ENCODE measurements at regions not wholly inside any gene's neighbourhood (a gene's known extent, or its start where the extent isn't known, plus 50 kb on each side); places are given as distances from the start of the nearest gene placed in this dataset.
"Not testable (repeated sequence)": the region's sequence is repeated elsewhere in the genome, so short reads cannot be mapped to it uniquely, and the experiment has no call there.

DNA sequence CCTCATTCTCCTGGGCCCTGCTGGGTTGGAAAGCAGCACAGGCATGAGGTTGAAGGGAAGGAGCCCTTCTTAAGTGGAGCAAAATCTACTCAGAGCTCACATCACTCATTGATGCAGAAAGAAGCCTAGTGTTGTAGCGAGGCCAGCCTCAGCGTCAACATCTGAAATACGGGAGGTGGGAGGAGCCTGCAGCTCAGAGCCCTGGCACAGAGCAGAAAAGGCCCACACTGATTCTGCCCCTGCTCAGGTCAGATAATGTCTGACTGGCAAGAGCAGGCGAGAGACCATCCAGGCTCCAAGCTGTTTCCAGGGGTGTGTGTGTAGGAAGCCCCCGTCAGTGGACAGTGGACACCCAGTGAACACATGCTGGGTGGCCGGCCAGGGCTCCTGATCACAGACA, 1541.6 kb downstream of the TSPY10 start:
- Histone ChIP-seq H3K36me3 (no peaks in the 10 kb centered on the region), H3K4me1 (no peaks in the 10 kb centered on the region), H3K27me3 (ENCODE audit: low read depth) (no peaks in the 10 kb centered on the region), H3K27ac (no peak overlapping the region), H3K9me3 (no peaks in the 10 kb centered on the region), H3K4me3 (no peak overlapping the region)
- no peak for TF ChIP-seq CTCF (IDR thresholded peaks at IDR 0.05)
- ATAC-seq (no peak), DNase-seq (no peak)
- intact Hi-C loops (cut with DNase I): no loop called here

GRCh38 chrY:11070250-11071113, 1542.8 kb downstream of the TSPY10 start:
- no peaks in the 10 kb centered on the region for H3K36me3 ChIP-seq
- no peaks in the 10 kb centered on the region for H3K4me1 ChIP-seq
- DNase-seq: no peak
- H3K4me3 ChIP-seq: no peak overlapping the region
- no peak for TF ChIP-seq CTCF (IDR thresholded peaks at IDR 0.05)
- ATAC-seq: no peak
- no peaks in the 10 kb centered on the region for H3K27me3 ChIP-seq (ENCODE audit: low read depth)
- no peak overlapping the region for H3K27ac ChIP-seq
- intact Hi-C loops (cut with DNase I): no loop called here
- no peaks in the 10 kb centered on the region for H3K9me3 ChIP-seq

GRCh38 chrY:11085801-11086200, 1558.1 kb downstream of the TSPY10 start:
- intact Hi-C loops (cut with DNase I); H3K9me3 ChIP-seq; H3K36me3 ChIP-seq; H3K4me3 ChIP-seq; H3K27ac ChIP-seq; DNase-seq; H3K27me3 ChIP-seq (ENCODE audit: low read depth); H3K4me1 ChIP-seq; ATAC-seq: not testable (repeated sequence)

DNA sequence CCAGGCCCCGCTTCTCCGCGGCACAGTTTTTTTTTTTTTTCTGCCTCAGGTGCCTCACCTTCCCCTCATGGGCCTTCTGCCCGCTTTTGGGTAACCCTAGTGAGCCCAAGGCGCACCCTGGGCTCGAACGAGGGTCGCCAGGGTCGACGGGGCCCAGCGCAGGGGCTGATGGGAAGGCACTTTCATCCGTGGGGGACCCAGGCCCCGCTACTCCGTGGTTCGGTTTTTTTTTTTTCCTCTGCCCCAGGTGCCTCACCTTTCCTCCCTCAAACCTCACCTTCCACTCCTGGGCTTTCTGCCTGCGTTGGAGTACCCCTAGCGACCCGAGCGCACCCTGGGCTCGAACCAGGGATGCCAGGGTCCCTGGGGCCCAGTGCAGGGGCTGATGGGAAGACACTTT, 1569.8 kb downstream of the TSPY10 start:
- H3K27ac ChIP-seq; intact Hi-C loops (cut with DNase I); H3K9me3 ChIP-seq; H3K36me3 ChIP-seq; H3K4me3 ChIP-seq; H3K4me1 ChIP-seq; DNase-seq; H3K27me3 ChIP-seq (ENCODE audit: low read depth): not testable (repeated sequence)
- peak in 1 of 2 donors; percentile 51 for ATAC-seq

GRCh38 chrY:11098419-11098818, 1570.7 kb downstream of the TSPY10 start:
- H3K9me3 ChIP-seq; intact Hi-C loops (cut with DNase I); H3K27me3 ChIP-seq (ENCODE audit: low read depth); H3K27ac ChIP-seq; DNase-seq; H3K4me1 ChIP-seq; H3K4me3 ChIP-seq; H3K36me3 ChIP-seq: not testable (repeated sequence)
- ATAC-seq: peak in 1 of 2 donors; percentile 59

GRCh38 chrY:11099004-11099403, 1571.3 kb downstream of the TSPY10 start:
- intact Hi-C loops (cut with DNase I): no loop called here
- no peak for ATAC-seq

DNA sequence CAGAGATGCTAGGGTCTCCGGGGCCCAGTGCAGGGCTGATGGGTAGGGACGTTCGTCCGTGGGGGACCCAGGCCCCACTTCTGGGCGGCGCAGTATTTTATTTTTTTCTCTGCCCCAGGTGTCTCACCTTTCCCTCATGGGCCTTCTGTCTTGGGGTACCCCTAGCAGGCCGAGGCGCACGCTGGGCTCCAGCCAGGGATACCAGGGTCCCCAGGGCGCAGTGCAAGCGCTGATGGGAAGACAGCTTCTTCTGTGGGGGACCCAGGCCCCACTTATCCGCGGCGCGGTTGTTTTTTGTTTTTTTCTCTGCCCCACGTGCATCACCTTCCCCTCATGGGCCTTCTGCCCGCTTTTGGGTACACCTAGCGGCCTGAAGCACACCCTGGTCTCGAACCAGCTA, 1572.8 kb downstream of the TSPY10 start:
- DNase-seq; H3K9me3 ChIP-seq; H3K4me1 ChIP-seq; H3K4me3 ChIP-seq; H3K36me3 ChIP-seq; H3K27ac ChIP-seq; intact Hi-C loops (cut with DNase I); H3K27me3 ChIP-seq (ENCODE audit: low read depth); ATAC-seq: not testable (repeated sequence)

More at GRCh38 chrY:11099004-11099403, 1571.3 kb downstream of the TSPY10 start:
- H3K27ac ChIP-seq: no peak overlapping the region
- H3K36me3 ChIP-seq: no peaks in the 10 kb centered on the region
- H3K4me1 ChIP-seq: no peaks in the 10 kb centered on the region
- no peak for DNase-seq
- no peak for TF ChIP-seq CTCF (IDR thresholded peaks at IDR 0.05)
- H3K9me3 ChIP-seq: no peaks in the 10 kb centered on the region
- no peak overlapping the region for H3K4me3 ChIP-seq
- H3K27me3 ChIP-seq (ENCODE audit: low read depth): no peaks in the 10 kb centered on the region

DNA sequence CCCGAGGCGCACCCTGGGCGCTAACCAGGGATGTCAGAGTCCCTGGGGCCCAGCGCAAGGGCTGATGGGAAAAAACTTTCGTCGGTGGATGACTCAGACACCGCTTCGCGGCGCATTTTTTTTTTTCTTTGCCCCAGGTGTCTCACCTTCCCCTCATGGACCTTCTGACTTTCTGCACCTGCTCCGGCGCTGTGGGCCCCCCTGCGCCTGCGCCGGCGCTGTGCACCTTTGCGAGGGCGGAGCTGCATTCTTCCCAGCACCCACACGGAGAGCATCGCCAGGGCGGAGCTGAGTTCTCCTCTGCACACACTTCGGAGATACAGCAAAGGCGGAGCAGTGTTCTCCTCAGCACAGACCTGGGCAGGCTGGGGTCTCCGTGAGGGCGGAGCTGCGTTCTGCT, 1575.3 kb downstream of the TSPY10 start:
- H3K4me1 ChIP-seq; H3K9me3 ChIP-seq; H3K27ac ChIP-seq; H3K27me3 ChIP-seq (ENCODE audit: low read depth); H3K36me3 ChIP-seq; intact Hi-C loops (cut with DNase I); DNase-seq; H3K4me3 ChIP-seq; ATAC-seq: not testable (repeated sequence)

GRCh38 chrY:11107127-11107918, 1579.6 kb downstream of the TSPY10 start:
- intact Hi-C loops (cut with DNase I); H3K4me3 ChIP-seq; H3K4me1 ChIP-seq; H3K27ac ChIP-seq; H3K9me3 ChIP-seq; ATAC-seq; H3K36me3 ChIP-seq; H3K27me3 ChIP-seq (ENCODE audit: low read depth): not testable (repeated sequence)
- DNase-seq: peak; percentile 46

DNA sequence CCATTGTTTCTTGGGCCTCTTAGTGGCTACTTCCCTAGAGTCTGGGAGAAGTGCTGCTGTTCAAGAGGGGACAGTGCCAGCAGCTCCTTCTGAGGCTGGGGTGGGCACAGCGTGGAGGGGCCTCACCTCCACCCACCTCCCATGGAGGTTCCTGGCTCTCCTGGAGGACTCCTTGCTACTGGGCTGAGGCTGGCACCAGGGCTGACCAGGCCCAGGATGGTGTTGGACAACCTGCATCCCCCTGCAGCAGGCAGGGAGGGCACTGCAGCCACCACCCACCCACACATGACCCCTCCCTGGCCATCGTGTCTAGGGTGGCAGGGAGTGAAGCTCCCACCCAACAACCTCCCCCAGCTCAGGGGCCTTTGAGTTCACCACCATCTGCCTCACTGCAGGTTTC, 1549.3 kb upstream of the USP9Y start:
- H3K27me3 ChIP-seq (ENCODE audit: low read depth); H3K4me1 ChIP-seq; DNase-seq; H3K36me3 ChIP-seq; ATAC-seq; H3K27ac ChIP-seq; intact Hi-C loops (cut with DNase I); H3K9me3 ChIP-seq; H3K4me3 ChIP-seq: not testable (repeated sequence)

Measured in lower lobe of right lung (tissue), 2 donors.